Astrocyte (in vitro differentiated cells and primary cell): ENCODE measurements at regions not wholly inside any gene's neighbourhood (a gene's known extent, or its start where the extent isn't known, plus 50 kb on each side); places are given as distances from the start of the nearest gene placed in this dataset.

Experiments
- CTCF ChIP-seq: IDR thresholded peaks from 2 replicates; pipeline ENCODE4 v1.5.1; 2011; ENCODE audit warnings: low read depth, mild to moderate bottlenecking, inconsistent platforms, low read length, moderate library complexity; ENCODE audit not compliant: insufficient read depth
- EZH2 ChIP-seq: IDR thresholded peaks from 2 replicates; pipeline ENCODE4 v1.6.1; 2012; ENCODE audit warnings: mild to moderate bottlenecking, low read length, inconsistent platforms; ENCODE audit not compliant: insufficient read depth

- no peak for TF ChIP-seq EZH2
- no peak for TF ChIP-seq CTCF
Observed at GRCh38 chr5:135102716-135103574, 68.9 kb upstream of the PITX1 start.
